Esophagus squamous epithelium (tissue), 4 donors: ENCODE measurements at regions not wholly inside any gene's neighbourhood (a gene's known extent, or its start where the extent isn't known, plus 50 kb on each side); places are given as distances from the start of the nearest gene placed in this dataset.

Experiments used
- POLR2A ChIP-seq, 4 donors: fragments of 450-650 bp; IDR thresholded peaks; one replicate each; pipeline ENCODE4 v1.6.1; 2017; ENCODE audit warnings: antibody characterized with exemption in 4 of 4, mild to moderate bottlenecking in 4 of 4, moderate library complexity in 3 of 4
- TF ChIP-seq, protein P1 (sequence below), 6 experiments: fragments of 450-650 bp in 4 of 6; fragments of 200-600 bp in 2 of 6; sonication (generic) in 2 of 6; IDR thresholded peaks; one replicate each; pipeline ENCODE4 v1.5.1; 2016 to 2019; ENCODE audit warnings: antibody characterized with exemption in 6 of 6, mild to moderate bottlenecking in 4 of 6, moderate library complexity in 4 of 6

DNA sequence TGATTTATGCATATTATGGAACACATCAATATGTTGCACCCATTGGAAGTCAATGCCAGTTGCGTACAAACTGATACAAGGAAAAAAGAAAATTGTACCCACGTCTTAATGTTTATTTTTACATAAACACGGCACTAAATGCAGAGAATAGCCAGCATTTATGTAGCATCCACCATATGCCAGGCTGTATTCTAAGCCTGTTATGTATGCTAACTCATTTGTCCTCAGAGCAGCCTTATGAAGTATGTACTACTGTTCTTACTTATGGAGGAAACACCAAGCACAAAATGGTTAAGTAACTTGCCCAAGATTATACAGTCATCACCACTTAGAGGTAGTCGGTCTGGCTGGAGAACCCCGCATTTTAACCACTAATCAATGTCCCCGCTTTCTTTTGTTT is 837.9 kb upstream of the RBFOX1 start:
- TF ChIP-seq, protein P1, sequence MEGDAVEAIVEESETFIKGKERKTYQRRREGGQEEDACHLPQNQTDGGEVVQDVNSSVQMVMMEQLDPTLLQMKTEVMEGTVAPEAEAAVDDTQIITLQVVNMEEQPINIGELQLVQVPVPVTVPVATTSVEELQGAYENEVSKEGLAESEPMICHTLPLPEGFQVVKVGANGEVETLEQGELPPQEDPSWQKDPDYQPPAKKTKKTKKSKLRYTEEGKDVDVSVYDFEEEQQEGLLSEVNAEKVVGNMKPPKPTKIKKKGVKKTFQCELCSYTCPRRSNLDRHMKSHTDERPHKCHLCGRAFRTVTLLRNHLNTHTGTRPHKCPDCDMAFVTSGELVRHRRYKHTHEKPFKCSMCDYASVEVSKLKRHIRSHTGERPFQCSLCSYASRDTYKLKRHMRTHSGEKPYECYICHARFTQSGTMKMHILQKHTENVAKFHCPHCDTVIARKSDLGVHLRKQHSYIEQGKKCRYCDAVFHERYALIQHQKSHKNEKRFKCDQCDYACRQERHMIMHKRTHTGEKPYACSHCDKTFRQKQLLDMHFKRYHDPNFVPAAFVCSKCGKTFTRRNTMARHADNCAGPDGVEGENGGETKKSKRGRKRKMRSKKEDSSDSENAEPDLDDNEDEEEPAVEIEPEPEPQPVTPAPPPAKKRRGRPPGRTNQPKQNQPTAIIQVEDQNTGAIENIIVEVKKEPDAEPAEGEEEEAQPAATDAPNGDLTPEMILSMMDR (IDR thresholded peaks at IDR 0.05), result no peak
- no peak for TF ChIP-seq POLR2A (IDR thresholded peaks at IDR 0.05)
